Thyroid gland (tissue), 4 donors: ENCODE measurements at regions not wholly inside any gene's neighbourhood (a gene's known extent, or its start where the extent isn't known, plus 50 kb on each side); places are given as distances from the start of the nearest gene placed in this dataset.

Experiments
- CTCF ChIP-seq, 6 experiments: fragments of 200-600 bp in 3 of 6; fragments of 450-650 bp in 3 of 6; sonication (generic) in 3 of 6; IDR thresholded peaks; one replicate each; pipeline ENCODE4 v1.5.1; 2016 to 2019; ENCODE audit warnings: antibody characterized with exemption in 6 of 6, mild to moderate bottlenecking in 2 of 6, inconsistent platforms in 1 of 6, moderate library complexity in 1 of 6
- POLR2A ChIP-seq, 2 donors: fragments of 450-650 bp; IDR thresholded peaks; one replicate each; pipeline ENCODE4 v1.6.1; 2017; ENCODE audit warnings: antibody characterized with exemption in 2 of 2, mild to moderate bottlenecking in 2 of 2, moderate library complexity in 1 of 2

GRCh38 chr2:35938838-35939237 is 416.7 kb upstream of the CRIM1 start:
- TF ChIP-seq POLR2A (IDR thresholded peaks at IDR 0.05) (no peak), CTCF (IDR thresholded peaks at IDR 0.05) (no peak)
